OCI-LY7 (cell line): ENCODE measurements at regions not wholly inside any gene's neighbourhood (a gene's known extent, or its start where the extent isn't known, plus 50 kb on each side); places are given as distances from the start of the nearest gene placed in this dataset.
"Not testable (repeated sequence)": the region's sequence is repeated elsewhere in the genome, so short reads cannot be mapped to it uniquely, and the experiment has no call there.

Experiments
- BruUV-seq: library from RNA; stranded (reverse); fragments of 400-500 nt; replicated peaks from 2 replicates; lab custom pipeline; 2021; lab: Mats Ljungman, UMichigan
- CTCF ChIA-PET: fragments of 300-600 bp; sonication (Branson Sonifier 250); formaldehyde crosslinking; loops from one replicate; lab custom pipeline; 2022; ENCODE audit warnings: antibody characterized with exemption; ENCODE audit not compliant: unreplicated experiment; lab: Charles Lee
- POLR2A ChIA-PET: fragments of 300-600 bp; sonication (Branson Sonifier 250); formaldehyde crosslinking; loops from one replicate; lab custom pipeline; 2022; ENCODE audit warnings: antibody characterized with exemption; lab: Charles Lee
- DNase-seq: peaks from one replicate; pipeline ENCODE4 v3.0.0-alpha.2; 2015; ENCODE audit warnings: low spot score
- H2AFZ ChIP-seq: fragments of 200-600 bp; sonication (generic), shearing (Covaris generic); 2 replicates; pipeline ENCODE4 v1.6.1; 2014; ENCODE audit warnings: mild to moderate bottlenecking, antibody characterized with exemption, low read length, moderate library complexity
- H3K27ac ChIP-seq: fragments of 200-600 bp; sonication (generic); 2 replicates; pipeline ENCODE4 v1.5.1; 2014; ENCODE audit warnings: mixed run types, low read depth, mild to moderate bottlenecking, moderate library complexity, low read length, inconsistent platforms; ENCODE audit not compliant: poor library complexity, severe bottlenecking
- H3K36me3 ChIP-seq: fragments of 200-600 bp; sonication (generic); 2 replicates; pipeline ENCODE4 v1.6.1; 2014; ENCODE audit warnings: mild to moderate bottlenecking, antibody characterized with exemption, low read length, moderate library complexity, mixed read lengths; ENCODE audit not compliant: insufficient read depth
- H3K4me1 ChIP-seq: fragments of 200-600 bp; sonication (generic); 2 replicates; pipeline ENCODE4 v1.5.1; 2014; ENCODE audit warnings: mild to moderate bottlenecking, low read length; ENCODE audit not compliant: insufficient read depth, poor library complexity, severe bottlenecking
- H3K4me2 ChIP-seq: fragments of 200-600 bp; sonication (generic); 2 replicates; pipeline ENCODE4 v1.6.1; 2014; ENCODE audit warnings: mild to moderate bottlenecking, low read length
- H3K4me3 ChIP-seq: fragments of 200-600 bp; sonication (generic); 2 replicates; pipeline ENCODE4 v1.5.1; 2014; ENCODE audit warnings: mild to moderate bottlenecking, low read depth, low read length; ENCODE audit not compliant: poor library complexity, severe bottlenecking
- H3K79me2 ChIP-seq: fragments of 200-600 bp; sonication (generic); 2 replicates; pipeline ENCODE4 v1.6.1; 2016; ENCODE audit warnings: low read depth, mild to moderate bottlenecking, low read length, moderate library complexity, mixed read lengths; ENCODE audit not compliant: insufficient read depth
- H3K9me2 ChIP-seq: fragments of 200-600 bp; sonication (generic); 2 replicates; pipeline ENCODE4 v1.6.1; 2016; ENCODE audit warnings: mild to moderate bottlenecking, low read length, mixed read lengths; ENCODE audit not compliant: insufficient read depth
- H3K9me3 ChIP-seq: fragments of 200-600 bp; sonication (generic); 2 replicates; pipeline ENCODE4 v1.6.1; 2014; ENCODE audit warnings: mild to moderate bottlenecking, mixed run types, low read length, mixed read lengths
- H4K20me1 ChIP-seq: fragments of 200-600 bp; sonication (generic); 2 replicates; pipeline ENCODE4 v1.6.1; 2014; ENCODE audit warnings: mild to moderate bottlenecking, antibody characterized with exemption, low read length, moderate library complexity, mixed read lengths; ENCODE audit not compliant: insufficient read depth
- CTCF ChIP-seq: fragments of 200-600 bp; sonication (generic); conservative IDR thresholded peaks from 2 replicates; pipeline ENCODE4 v1.5.1; 2014; ENCODE audit warnings: mild to moderate bottlenecking, antibody characterized with exemption, low read length, moderate library complexity, mixed read lengths
- EZH2phosphoT487 ChIP-seq: fragments of 200-600 bp; sonication (generic); IDR thresholded peaks from 2 replicates; pipeline ENCODE4 v1.6.1; 2018; ENCODE audit warnings: low read depth, borderline replicate concordance, mild to moderate bottlenecking, mixed run types, antibody characterized with exemption, low read length, moderate library complexity, mixed read lengths
- intact Hi-C: fragments of 100-400 bp; cut with micrococcal nuclease; formaldehyde crosslinking; loops from one replicate; pipeline ENCODE4 v1.10.0; 2022; ENCODE audit not compliant: unreplicated experiment

- ChIA-PET POLR2A (no interaction called here), CTCF (no interaction called here)
- no peaks in the 10 kb centered on the region for H3K79me2 ChIP-seq
- no TSS peak for BruUV-seq
- TF ChIP-seq EZH2phosphoT487 (no peak), CTCF (no peak)
- no peaks in the 10 kb centered on the region for H3K9me3 ChIP-seq
- no peak overlapping the region for H3K27ac ChIP-seq
- DNase-seq, result no peak
- H3K9me2 ChIP-seq, result no peaks in the 10 kb centered on the region
- H3K4me1 ChIP-seq, result no peaks in the 10 kb centered on the region
- H2AFZ ChIP-seq, result no peak overlapping the region
- H3K4me2 ChIP-seq, result no peak overlapping the region
- no peaks in the 10 kb centered on the region for H3K36me3 ChIP-seq
- H4K20me1 ChIP-seq, result no peaks in the 10 kb centered on the region
- no peak overlapping the region for H3K4me3 ChIP-seq
- intact Hi-C loops, result no loop called here
Observed at GRCh38 chr13:78521091-78521490, 82.3 kb downstream of the POU4F1 start.

GRCh38 chr13:78520425-78520824 lies 82.9 kb downstream of the POU4F1 start:
- Histone ChIP-seq H3K4me1 (no peaks in the 10 kb centered on the region), H3K4me2 (no peak overlapping the region), H3K9me2 (no peaks in the 10 kb centered on the region), H3K79me2 (no peaks in the 10 kb centered on the region), H3K27ac (no peak overlapping the region), H2AFZ (no peak overlapping the region), H3K4me3 (no peak overlapping the region), H3K36me3 (no peaks in the 10 kb centered on the region), H4K20me1 (no peaks in the 10 kb centered on the region), H3K9me3 (no peaks in the 10 kb centered on the region)
- intact Hi-C loops, result no loop called here
- ChIA-PET CTCF (no interaction called here), POLR2A (no interaction called here)
- DNase-seq, result no peak
- no peak for TF ChIP-seq CTCF
- BruUV-seq, result no TSS peak

GRCh38 chr13:78518482-78518881 lies 84.9 kb downstream of the POU4F1 start:
- H3K36me3 ChIP-seq, POLR2A ChIA-PET, H2AFZ ChIP-seq, H3K9me2 ChIP-seq, H3K4me2 ChIP-seq, H3K4me3 ChIP-seq, intact Hi-C loops, H3K79me2 ChIP-seq, H3K27ac ChIP-seq, H4K20me1 ChIP-seq, H3K9me3 ChIP-seq, H3K4me1 ChIP-seq, DNase-seq, CTCF ChIA-PET, BruUV-seq: not testable (repeated sequence)
